OCI-M2 (cell line): ENCODE measurements at regions not wholly inside any gene's neighbourhood (a gene's known extent, or its start where the extent isn't known, plus 50 kb on each side); places are given as distances from the start of the nearest gene placed in this dataset.

Source experiments
- DNase-seq: peaks from one replicate; lab custom pipeline; 2025; ENCODE audit not compliant: unreplicated experiment; lab: John Stamatoyannopoulos, UW

DNA sequence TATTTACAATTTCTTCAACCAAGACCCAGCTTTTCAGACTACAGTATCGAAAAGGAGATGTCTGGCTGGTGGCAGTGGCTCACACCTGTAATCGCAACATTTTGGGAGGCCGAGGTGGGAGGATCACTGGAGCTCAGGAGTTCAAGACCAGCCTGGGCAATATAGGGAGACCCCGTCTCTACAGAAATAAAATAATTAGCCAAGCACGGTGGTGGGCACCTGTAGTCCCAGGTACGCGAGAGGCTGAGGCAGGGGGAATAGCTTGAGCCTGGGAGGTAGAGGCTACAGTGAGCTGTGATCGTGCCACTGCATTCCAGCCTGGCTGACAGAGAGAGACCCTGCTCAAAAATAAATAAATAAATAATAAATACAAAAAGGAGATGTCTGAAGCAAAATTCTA is 530.5 kb downstream of the BCL11B start:
- no peak for DNase-seq

GRCh38 chr14:98742001-98742400 is 530.0 kb downstream of the BCL11B start:
- DNase-seq = no peak

GRCh38 chr14:98743536-98743935 is 528.5 kb downstream of the BCL11B start:
- DNase-seq = no peak

DNA sequence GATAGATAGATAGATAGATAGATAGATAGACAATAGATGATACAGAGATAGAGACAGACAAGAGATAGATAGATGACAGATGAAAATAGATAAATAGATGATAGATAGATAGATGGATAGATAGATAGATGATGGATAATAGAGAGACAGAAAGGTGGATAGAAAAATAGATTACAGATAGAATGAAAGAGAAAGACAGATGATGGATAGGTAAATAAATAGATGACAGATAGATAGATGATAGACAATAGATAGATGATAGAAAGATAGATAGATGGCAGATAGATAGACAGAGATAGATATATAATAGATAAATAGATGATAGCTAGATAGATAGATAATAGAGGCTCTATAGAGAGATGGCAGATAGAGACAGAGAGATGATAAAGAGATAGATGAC is 523.0 kb downstream of the BCL11B start:
- no peak for DNase-seq

DNA sequence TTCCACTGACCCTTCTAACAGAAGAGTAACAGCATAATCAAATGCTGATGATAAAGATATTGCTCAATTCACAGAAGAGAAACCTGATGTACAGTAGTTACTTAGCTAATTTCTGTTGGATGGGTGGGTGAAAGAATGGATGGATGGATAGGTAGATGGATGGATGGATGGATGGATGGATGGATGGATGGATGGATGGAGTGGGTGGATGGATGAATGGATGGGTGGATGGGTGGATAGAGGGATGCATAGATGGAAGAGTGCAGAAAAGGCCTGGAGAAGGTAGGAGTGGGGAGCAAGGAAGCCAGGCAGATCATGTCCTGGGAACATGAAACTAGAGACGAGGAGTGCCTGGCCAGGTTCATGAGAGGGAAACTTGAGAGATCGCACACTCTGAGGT is 520.9 kb downstream of the BCL11B start:
- no peak for DNase-seq

GRCh38 chr14:98752660-98753059 is 519.3 kb downstream of the BCL11B start:
- DNase-seq = no peak

GRCh38 chr14:98754343-98755020 is 517.5 kb downstream of the BCL11B start:
- no peak for DNase-seq

- no peak for DNase-seq
Measured at GRCh38 chr14:98756749-98757148, 515.2 kb downstream of the BCL11B start.

DNA sequence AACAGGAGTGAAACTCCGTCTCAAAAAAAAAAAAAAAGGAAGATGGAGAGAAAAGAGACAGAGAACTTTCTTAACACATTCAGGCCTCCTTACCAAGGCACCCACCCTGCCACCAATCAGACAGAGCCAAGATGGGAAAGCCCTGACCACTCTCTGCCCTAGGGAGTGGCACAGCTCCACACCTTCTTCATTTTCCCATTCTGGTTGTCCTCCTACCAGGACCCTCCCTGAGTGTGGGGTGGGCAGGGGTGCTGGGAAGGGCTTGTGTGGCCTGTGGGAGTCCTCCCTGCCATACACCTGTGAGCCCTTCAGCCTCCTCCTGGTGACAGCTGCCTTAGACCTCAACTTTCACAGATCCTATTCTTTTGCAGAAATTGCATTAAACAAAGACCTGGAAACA is 513.6 kb downstream of the BCL11B start:
- no peak for DNase-seq

GRCh38 chr14:98761993-98762392 is 510.0 kb downstream of the BCL11B start:
- no peak for DNase-seq

DNA sequence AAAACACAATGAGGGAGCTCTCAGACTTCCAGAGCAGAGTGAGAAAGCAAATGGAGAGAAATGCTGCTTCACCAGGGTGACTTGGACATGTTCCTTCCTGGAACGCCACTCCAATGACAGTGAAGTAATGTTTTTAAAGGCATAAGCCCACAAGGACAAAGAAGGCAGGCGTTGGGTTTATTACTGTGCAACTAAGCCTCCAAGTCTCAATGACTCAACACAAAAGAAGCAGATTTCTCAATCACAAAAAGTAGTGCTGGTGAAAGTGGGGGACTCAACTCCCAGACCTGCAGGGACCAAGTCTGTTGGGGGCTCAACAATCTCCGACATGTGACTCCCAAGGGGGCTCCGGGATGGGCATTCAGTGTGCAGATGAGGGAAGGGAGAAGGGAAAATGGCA is 505.2 kb downstream of the BCL11B start:
- no peak for DNase-seq

- no peak for DNase-seq
Measured at GRCh38 chr14:98769326-98769725, 502.7 kb downstream of the BCL11B start.

DNA sequence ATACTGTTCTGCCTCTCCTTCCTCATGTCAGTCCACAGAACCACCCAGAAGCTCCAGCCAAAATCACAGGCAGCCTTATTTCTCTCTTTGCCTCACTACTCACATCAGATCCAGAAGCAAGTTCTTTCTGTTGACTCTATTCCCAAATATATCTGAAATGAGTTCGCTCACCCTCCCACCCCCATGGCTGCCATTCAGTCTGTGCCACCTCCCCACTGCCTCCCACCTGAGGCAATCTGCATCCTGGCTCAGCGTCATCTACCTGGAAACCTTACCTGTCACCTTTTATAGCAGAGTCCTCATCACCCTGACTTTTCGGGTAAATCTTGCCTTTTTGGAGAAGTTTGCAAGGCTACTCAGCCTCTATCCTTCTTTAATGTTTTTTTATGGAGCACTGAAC is 501.8 kb downstream of the BCL11B start:
- DNase-seq = no peak

DNA sequence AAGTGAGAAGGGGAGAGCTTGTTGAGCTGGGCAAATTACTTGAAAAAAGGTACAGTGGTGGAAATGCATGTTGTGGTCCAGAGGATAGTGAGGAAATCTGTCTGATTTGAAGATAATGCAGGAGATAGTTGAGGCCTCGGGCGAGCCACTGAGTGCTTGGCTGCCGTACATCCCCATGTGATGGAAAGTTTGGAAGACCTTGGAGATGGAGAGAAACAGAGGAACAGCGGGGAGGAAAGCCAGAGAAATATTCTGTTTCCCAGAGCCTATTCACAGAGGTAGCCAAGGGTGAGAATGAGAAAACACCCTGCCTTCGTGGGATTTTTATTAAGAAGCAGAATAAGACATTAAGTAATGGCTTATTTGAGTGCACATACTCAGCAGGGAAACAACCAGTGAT is 498.2 kb downstream of the BCL11B start:
- DNase-seq = no peak

GRCh38 chr14:98775892-98776291 is 496.1 kb downstream of the BCL11B start:
- DNase-seq = no peak

DNA sequence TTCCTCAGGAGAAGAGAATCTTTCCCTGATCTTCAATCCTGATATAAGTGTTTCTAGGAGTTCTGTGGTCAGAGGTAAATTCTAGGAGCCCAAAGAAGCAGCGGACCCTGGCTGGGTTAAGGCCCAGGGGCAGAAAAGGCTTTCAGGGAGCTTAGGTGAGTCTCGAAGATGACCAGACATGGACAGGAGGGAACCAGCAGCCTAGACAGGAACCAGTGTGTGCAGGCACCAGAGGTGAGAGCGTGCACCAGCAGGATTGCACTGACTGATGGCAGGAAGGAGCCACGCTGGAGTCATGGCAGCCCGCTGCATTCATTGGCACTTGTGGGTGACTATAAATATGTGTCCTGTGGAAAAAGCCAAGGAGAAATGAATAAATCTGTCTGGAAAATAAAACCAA is 489.9 kb downstream of the BCL11B start:
- DNase-seq = no peak

- DNase-seq = no peak
Measured at GRCh38 chr14:98785578-98785977, 486.4 kb downstream of the BCL11B start.

- DNase-seq = no peak
Measured at GRCh38 chr14:98786456-98786855, 485.5 kb downstream of the BCL11B start.

- DNase-seq = no peak
Measured at GRCh38 chr14:98791661-98792060, 480.3 kb downstream of the BCL11B start.

DNA sequence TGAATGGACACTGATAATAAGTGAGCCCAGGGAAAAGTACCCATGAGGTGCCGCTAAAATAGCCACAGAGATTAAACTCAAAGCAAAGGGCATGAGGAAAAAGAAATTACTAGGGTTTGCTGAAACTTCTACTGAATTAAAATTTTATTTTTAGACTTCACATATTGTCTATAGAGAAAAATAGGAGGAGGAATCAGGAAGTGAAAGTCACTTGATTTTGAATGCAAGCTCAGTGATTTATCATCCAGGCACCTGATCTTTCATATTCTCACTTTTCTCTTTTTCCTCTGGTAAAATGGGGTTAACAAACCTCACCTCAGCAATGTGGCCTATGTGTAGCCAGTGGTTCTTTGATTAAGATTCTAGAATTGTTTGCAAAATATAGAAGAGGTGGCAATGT is 479.8 kb downstream of the BCL11B start:
- DNase-seq = no peak

DNA sequence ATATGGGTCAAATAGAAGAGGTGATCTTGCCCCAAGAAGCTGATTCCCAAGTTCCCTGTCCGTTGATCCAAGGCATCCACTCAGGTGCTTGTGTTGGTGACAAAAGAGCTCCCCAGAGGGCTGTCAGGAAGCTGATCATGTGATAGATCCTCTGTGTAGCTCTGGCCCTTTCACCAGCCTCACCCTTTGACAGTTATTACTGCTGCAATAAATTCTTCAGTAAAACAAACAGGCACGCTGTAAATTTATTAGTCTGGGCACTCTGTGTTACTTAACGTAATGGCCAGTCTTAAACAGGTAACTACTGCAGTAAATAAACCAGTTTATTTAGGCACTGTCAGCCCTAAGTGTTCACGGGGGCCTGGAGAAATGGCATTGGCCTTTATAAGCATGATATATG is 473.9 kb downstream of the BCL11B start:
- no peak for DNase-seq

DNA sequence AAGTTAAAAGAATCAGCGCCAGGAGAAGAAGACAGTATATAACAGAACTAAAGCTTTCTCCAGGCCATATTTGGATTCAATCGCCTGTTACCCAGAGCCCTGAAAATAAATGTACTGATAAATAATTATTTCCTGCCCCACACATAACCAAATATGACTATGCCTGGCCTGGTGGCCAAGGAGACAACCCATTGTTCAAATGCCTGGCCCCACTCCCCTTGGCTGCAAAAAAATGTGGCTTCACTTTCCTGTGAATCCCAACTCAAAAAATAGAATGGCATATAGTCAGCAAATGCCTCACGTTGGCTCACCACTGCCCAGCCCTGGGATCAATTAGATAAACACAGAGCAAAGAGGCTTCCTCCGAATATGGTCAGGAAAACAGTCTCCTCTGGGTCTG is 472.1 kb downstream of the BCL11B start:
- DNase-seq = no peak

- DNase-seq = no peak
Measured at GRCh38 chr14:98802044-98802443, 470.0 kb downstream of the BCL11B start.

GRCh38 chr14:98803196-98803595 is 468.8 kb downstream of the BCL11B start:
- no peak for DNase-seq
